ENCODE measurements at regions not wholly inside any gene's neighbourhood (a gene's known extent, or its start where the extent isn't known, plus 50 kb on each side); places are given as distances from the start of the nearest gene placed in this dataset.

DNA sequence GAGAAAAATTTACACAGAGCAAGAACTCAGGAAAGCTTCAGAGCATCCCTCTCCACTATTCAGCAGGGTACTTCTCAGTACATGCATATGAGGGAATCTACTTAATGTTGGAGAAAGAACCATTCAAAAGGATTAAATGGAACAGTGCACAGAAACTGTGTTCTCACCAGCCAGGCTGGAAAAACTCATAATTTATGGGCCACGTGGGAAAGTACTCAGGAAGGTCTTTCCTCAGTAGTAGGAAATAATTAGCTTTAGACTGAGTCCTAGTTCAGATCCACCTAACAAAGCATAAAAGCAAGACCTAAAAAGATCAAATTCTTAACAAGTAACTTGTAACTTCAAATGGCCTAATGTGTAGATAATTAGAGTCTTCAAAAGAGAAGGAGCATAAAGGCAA, 134.0 kb downstream of the FAM76B start:
- ATAC-seq = no peak
- H3K36me3 ChIP-seq = no peaks in the 10 kb centered on the region
- no peaks in the 10 kb centered on the region for H3K27me3 ChIP-seq
- peaks cover 4% of the 10 kb centered on the region for H3K4me1 ChIP-seq
- no peak overlapping the region for H3K4me3 ChIP-seq
- TF ChIP-seq, protein P1, sequence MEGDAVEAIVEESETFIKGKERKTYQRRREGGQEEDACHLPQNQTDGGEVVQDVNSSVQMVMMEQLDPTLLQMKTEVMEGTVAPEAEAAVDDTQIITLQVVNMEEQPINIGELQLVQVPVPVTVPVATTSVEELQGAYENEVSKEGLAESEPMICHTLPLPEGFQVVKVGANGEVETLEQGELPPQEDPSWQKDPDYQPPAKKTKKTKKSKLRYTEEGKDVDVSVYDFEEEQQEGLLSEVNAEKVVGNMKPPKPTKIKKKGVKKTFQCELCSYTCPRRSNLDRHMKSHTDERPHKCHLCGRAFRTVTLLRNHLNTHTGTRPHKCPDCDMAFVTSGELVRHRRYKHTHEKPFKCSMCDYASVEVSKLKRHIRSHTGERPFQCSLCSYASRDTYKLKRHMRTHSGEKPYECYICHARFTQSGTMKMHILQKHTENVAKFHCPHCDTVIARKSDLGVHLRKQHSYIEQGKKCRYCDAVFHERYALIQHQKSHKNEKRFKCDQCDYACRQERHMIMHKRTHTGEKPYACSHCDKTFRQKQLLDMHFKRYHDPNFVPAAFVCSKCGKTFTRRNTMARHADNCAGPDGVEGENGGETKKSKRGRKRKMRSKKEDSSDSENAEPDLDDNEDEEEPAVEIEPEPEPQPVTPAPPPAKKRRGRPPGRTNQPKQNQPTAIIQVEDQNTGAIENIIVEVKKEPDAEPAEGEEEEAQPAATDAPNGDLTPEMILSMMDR (IDR thresholded peaks at IDR 0.05) = no peak
- no peaks in the 10 kb centered on the region for H3K9me3 ChIP-seq
- H3K27ac ChIP-seq = no peak overlapping the region
- intact Hi-C loops (cut with DNase I) = no loop called here
- DNase-seq = no peak

DNA sequence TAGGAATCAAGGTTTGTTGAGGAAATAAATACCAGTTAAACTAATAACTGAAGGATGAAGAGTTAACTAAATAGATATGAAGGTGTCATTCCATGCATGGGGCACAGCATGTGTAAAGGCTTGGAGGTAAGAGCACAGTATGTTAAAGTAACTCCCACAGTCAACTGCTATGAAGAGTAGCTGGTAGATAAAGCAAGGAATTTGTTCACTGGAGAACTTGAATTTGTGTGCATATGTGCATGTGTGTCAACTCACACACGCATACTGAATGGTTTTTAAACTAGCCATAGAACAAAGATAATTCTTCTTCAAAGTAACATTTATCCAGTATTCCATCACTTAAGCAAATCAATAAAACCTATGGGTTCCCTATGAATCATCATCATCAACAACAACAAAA, 135.9 kb downstream of the FAM76B start:
- no peak for ATAC-seq
- Histone ChIP-seq H3K27ac (no peak overlapping the region), H3K4me1 (peaks cover 4% of the 10 kb centered on the region), H3K4me3 (no peak overlapping the region), H3K9me3 (no peaks in the 10 kb centered on the region), H3K27me3 (no peaks in the 10 kb centered on the region), H3K36me3 (no peaks in the 10 kb centered on the region)
- intact Hi-C loops (cut with DNase I) = no loop called here
- TF ChIP-seq, protein P1 (IDR thresholded peaks at IDR 0.05) = no peak
- DNase-seq = no peak

DNA sequence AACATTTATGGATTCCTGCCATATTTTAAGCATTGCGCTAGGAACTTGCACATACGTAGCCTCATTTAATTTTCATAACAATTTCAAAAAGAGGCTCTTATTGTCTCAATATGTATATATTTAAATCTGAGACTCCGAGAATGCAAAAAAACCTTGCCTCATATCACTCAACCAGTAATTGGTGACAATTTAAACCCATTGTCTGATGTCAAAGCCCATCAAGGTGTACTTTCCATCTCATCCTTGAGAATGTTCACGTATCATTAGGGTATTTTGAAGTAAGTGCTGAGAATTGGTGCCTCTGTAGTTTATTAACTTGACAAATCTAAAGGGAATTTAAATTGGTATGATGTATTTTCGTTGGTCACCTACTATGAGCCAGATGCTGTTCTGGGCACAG, 136.5 kb downstream of the FAM76B start:
- ATAC-seq (no peak), DNase-seq (no peak)
- TF ChIP-seq, protein P1 (IDR thresholded peaks at IDR 0.05) = no peak
- no peaks in the 10 kb centered on the region for H3K27me3 ChIP-seq
- no peak overlapping the region for H3K27ac ChIP-seq
- peaks cover 4% of the 10 kb centered on the region for H3K4me1 ChIP-seq
- intact Hi-C loops (cut with DNase I) = no loop called here
- no peaks in the 10 kb centered on the region for H3K36me3 ChIP-seq
- H3K9me3 ChIP-seq = no peaks in the 10 kb centered on the region
- H3K4me3 ChIP-seq = no peak overlapping the region

DNA sequence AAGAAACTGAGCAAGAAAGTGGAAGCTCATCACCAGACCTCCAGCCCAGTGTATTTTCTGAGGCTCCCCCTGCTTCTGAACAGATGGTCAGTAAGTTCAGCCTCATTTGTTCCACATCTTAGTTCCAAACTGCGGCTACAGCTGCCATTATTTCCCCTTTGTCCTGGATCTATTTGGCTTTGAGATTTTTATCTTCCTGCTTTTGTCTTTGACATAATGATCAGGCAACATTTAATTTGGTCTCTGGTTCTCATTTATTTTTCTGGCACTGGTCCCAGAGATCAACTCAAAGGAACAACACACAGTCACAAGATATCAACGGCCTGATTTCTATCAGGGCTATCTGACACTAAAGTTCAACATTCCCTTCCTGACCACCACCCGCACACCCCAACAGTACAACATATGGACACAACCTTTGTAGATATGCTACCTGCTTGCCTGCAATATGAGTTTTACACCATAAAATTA, 137.5 kb downstream of the FAM76B start:
- intact Hi-C loops (cut with DNase I) = no loop called here
- H3K4me3 ChIP-seq = no peak overlapping the region

DNA sequence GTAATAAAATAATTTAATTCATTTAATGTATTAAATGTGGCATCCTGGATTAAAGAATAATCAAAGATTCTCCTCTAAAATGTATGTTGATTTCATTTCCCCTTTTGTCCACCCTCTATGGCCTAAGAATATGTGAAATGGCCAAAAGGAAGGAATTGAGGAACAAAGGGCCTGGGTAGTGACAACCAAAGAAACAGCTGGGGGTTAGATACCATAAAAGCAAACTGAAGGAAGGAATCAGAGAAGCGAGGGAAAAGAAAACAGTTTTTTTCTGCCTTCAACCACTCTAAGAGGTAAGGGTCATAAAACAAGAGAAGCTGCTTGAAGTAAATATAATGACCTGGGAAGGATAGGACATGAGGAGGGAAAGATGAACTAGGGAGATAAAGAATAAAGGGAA, 139.3 kb downstream of the FAM76B start:
- Histone ChIP-seq H3K4me3 (no peak overlapping the region), H3K9me3 (no peaks in the 10 kb centered on the region), H3K27me3 (no peaks in the 10 kb centered on the region), H3K27ac (no peak overlapping the region), H3K36me3 (no peaks in the 10 kb centered on the region), H3K4me1 (peaks cover 4% of the 10 kb centered on the region)
- no peak for DNase-seq
- ATAC-seq = peak; percentile 45
- TF ChIP-seq, protein P1 (IDR thresholded peaks at IDR 0.05) = no peak
- intact Hi-C loops (cut with DNase I) = no loop called here

More for the DNA sequence above, 137.5 kb downstream of the FAM76B start:
- ATAC-seq = no peak
- Histone ChIP-seq H3K9me3 (no peaks in the 10 kb centered on the region), H3K36me3 (no peaks in the 10 kb centered on the region), H3K27me3 (no peaks in the 10 kb centered on the region), H3K4me1 (peaks cover 4% of the 10 kb centered on the region), H3K27ac (no peak overlapping the region)
- no peak for DNase-seq
- TF ChIP-seq, protein P1 (IDR thresholded peaks at IDR 0.05) = no peak

DNA sequence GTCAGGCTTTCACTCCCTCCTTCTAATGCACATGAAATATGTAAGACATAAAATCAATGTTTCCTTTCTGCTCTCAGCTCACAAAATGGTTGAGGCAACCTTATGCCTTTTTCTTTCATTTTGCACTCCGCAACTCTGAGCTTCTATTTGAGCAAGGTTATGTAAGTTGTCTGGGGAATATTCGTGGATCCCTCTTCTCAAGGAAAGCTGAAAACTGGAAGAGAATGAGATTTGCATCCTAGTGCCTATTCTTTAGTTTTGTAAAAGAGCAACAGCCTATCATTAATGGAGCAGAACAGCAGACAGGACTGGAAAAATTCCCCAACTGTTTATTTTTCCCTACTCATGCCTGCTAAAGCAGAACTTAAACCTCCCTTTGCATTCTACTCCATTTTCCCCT, 141.7 kb downstream of the FAM76B start:
- Histone ChIP-seq H3K4me3 (no peak overlapping the region), H3K4me1 (peaks cover 4% of the 10 kb centered on the region), H3K27me3 (no peaks in the 10 kb centered on the region), H3K27ac (peak overlapping the region; percentile 39), H3K9me3 (no peaks in the 10 kb centered on the region), H3K36me3 (no peaks in the 10 kb centered on the region)
- ATAC-seq (no peak), DNase-seq (no peak)
- TF ChIP-seq, protein P1 (IDR thresholded peaks at IDR 0.05) = no peak
- intact Hi-C loops (cut with DNase I) = no loop called here

Data from upper lobe of right lung (tissue), 1 donor.